ENCODE measurements at regions not wholly inside any gene's neighbourhood (a gene's known extent, or its start where the extent isn't known, plus 50 kb on each side); places are given as distances from the start of the nearest gene placed in this dataset.

DNA sequence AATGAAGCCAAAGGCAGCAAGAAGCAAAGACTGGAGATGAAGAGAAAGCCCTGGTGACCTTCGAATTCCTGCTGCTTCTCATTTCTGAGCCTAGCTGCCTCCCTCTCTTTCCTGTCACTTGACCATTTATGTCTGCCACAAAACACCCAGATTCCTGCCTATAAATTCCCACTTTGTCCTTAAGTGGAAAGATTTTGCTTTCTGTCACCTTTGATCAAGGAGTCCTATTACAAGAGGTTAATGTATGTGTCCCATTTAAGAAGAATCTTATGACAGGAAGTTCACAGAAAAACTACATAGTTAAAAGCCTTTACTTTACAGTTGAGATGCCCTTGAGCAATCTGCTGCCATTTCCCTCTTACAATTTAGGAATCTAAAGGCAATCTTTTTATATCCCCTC, 155.7 kb downstream of the GALC start:
- TF ChIP-seq, protein P1, sequence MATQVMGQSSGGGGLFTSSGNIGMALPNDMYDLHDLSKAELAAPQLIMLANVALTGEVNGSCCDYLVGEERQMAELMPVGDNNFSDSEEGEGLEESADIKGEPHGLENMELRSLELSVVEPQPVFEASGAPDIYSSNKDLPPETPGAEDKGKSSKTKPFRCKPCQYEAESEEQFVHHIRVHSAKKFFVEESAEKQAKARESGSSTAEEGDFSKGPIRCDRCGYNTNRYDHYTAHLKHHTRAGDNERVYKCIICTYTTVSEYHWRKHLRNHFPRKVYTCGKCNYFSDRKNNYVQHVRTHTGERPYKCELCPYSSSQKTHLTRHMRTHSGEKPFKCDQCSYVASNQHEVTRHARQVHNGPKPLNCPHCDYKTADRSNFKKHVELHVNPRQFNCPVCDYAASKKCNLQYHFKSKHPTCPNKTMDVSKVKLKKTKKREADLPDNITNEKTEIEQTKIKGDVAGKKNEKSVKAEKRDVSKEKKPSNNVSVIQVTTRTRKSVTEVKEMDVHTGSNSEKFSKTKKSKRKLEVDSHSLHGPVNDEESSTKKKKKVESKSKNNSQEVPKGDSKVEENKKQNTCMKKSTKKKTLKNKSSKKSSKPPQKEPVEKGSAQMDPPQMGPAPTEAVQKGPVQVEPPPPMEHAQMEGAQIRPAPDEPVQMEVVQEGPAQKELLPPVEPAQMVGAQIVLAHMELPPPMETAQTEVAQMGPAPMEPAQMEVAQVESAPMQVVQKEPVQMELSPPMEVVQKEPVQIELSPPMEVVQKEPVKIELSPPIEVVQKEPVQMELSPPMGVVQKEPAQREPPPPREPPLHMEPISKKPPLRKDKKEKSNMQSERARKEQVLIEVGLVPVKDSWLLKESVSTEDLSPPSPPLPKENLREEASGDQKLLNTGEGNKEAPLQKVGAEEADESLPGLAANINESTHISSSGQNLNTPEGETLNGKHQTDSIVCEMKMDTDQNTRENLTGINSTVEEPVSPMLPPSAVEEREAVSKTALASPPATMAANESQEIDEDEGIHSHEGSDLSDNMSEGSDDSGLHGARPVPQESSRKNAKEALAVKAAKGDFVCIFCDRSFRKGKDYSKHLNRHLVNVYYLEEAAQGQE (IDR thresholded peaks at IDR 0.05; ENCODE audit: insufficient read depth in 1 of 2, low read depth in 2 of 2, low read length in 1 of 2): no peak
- TF ChIP-seq POLR2AphosphoS5 (IDR thresholded peaks at IDR 0.05; ENCODE audit: low read depth, low read length): no peak
- TF ChIP-seq TCF7L2 (IDR thresholded peaks at IDR 0.05; ENCODE audit: low read depth, low read length): no peak
- TF ChIP-seq, protein P2, sequence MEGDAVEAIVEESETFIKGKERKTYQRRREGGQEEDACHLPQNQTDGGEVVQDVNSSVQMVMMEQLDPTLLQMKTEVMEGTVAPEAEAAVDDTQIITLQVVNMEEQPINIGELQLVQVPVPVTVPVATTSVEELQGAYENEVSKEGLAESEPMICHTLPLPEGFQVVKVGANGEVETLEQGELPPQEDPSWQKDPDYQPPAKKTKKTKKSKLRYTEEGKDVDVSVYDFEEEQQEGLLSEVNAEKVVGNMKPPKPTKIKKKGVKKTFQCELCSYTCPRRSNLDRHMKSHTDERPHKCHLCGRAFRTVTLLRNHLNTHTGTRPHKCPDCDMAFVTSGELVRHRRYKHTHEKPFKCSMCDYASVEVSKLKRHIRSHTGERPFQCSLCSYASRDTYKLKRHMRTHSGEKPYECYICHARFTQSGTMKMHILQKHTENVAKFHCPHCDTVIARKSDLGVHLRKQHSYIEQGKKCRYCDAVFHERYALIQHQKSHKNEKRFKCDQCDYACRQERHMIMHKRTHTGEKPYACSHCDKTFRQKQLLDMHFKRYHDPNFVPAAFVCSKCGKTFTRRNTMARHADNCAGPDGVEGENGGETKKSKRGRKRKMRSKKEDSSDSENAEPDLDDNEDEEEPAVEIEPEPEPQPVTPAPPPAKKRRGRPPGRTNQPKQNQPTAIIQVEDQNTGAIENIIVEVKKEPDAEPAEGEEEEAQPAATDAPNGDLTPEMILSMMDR (IDR thresholded peaks at IDR 0.05): no peak
- TF ChIP-seq SIN3A (IDR thresholded peaks at IDR 0.05; ENCODE audit: borderline replicate concordance, insufficient read depth, low read depth, low read length): no peak
- no peaks in the 10 kb centered on the region for H3K27me3 ChIP-seq (ENCODE audit: control insufficient read depth, insufficient read depth, low read length)
- ATAC-seq: no peak
- ChIA-PET POLR2A (no interaction called here), CTCF (no interaction called here)
- BruUV-seq (replicated peaks): no TSS peak
- DNase-seq (ENCODE audit: low read depth, low spot score): no peak
- no peaks in the 10 kb centered on the region for H3K4me1 ChIP-seq (ENCODE audit: control insufficient read depth, insufficient read depth, low read length)
- no peaks in the 10 kb centered on the region for H3K36me3 ChIP-seq (ENCODE audit: control insufficient read depth, insufficient read depth, low read length)
- no peak overlapping the region for H3K4me3 ChIP-seq (ENCODE audit: low read depth in 2 of 2, low read length in 2 of 2)
- no peaks in the 10 kb centered on the region for H3K9me3 ChIP-seq (ENCODE audit: control insufficient read depth, insufficient read depth, low read depth, low read length)
- in situ Hi-C loops (cut with HindIII; ENCODE audit: low pct_unique_long_range_greater_than_20kb, low sequenced_read_pairs): no loop called here
- H3K27ac ChIP-seq (ENCODE audit: low read length): no peak overlapping the region
- intact Hi-C loops (cut with micrococcal nuclease; ENCODE audit: unreplicated experiment): no loop called here

DNA sequence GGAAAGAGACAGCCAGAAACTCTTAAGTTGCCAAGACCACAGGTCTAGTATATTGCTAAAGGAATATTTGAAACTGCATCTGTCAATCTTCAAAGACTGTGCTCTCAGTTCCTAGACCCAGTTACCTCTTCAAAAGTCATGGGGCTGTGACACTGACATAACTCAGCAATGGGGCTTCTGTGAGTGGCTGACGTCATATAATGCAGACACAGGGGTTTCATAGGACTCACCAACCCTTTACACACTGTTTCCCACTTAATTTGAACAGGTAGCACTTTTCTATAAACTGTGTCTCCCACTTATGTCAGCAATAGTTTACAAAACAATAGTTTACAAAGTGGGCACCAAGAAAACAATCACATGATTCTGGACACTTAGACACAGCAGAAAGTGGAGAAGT, 158.4 kb downstream of the GALC start:
- in situ Hi-C loops (cut with HindIII; ENCODE audit: low pct_unique_long_range_greater_than_20kb, low sequenced_read_pairs) (no loop called here), intact Hi-C loops (cut with micrococcal nuclease; ENCODE audit: unreplicated experiment) (no loop called here)
- Histone ChIP-seq H3K9me3 (ENCODE audit: control insufficient read depth, insufficient read depth, low read depth, low read length) (no peaks in the 10 kb centered on the region), H3K36me3 (ENCODE audit: control insufficient read depth, insufficient read depth, low read length) (no peaks in the 10 kb centered on the region), H3K4me1 (ENCODE audit: control insufficient read depth, insufficient read depth, low read length) (no peaks in the 10 kb centered on the region), H3K4me3 (ENCODE audit: low read depth in 2 of 2, low read length in 2 of 2) (no peak overlapping the region), H3K27ac (ENCODE audit: low read length) (no peak overlapping the region), H3K27me3 (ENCODE audit: control insufficient read depth, insufficient read depth, low read length) (no peaks in the 10 kb centered on the region)
- BruUV-seq (replicated peaks): no TSS peak
- POLR2A ChIA-PET: no interaction called here
- TF ChIP-seq, protein P2 (IDR thresholded peaks at IDR 0.05): no peak
- TF ChIP-seq POLR2AphosphoS5 (IDR thresholded peaks at IDR 0.05; ENCODE audit: low read depth, low read length) (no peak), TCF7L2 (IDR thresholded peaks at IDR 0.05; ENCODE audit: low read depth, low read length) (no peak), SIN3A (IDR thresholded peaks at IDR 0.05; ENCODE audit: borderline replicate concordance, insufficient read depth, low read depth, low read length) (no peak)
- TF ChIP-seq, protein P1 (IDR thresholded peaks at IDR 0.05; ENCODE audit: insufficient read depth in 1 of 2, low read depth in 2 of 2, low read length in 1 of 2): no peak
- ATAC-seq: no peak
- CTCF ChIA-PET: no interaction called here
- DNase-seq (ENCODE audit: low read depth, low spot score): no peak

Measured in Panc1 (cell line).